Limb (tissue), 2 donors: ENCODE measurements at regions not wholly inside any gene's neighbourhood (a gene's known extent, or its start where the extent isn't known, plus 50 kb on each side); places are given as distances from the start of the nearest gene placed in this dataset.

Experiments
- DNase-seq, 2 donors: peaks; one replicate each; pipeline ENCODE4 v3.0.0-alpha.2; 2016; ENCODE audit errors: extremely low spot score in 2 of 2

- DNase-seq: no peak
Observed at GRCh38 chr14:79965896-79966295, 245.4 kb downstream of the DIO2 start.

GRCh38 chr14:79961197-79961596 lies 250.1 kb downstream of the DIO2 start:
- DNase-seq: no peak

GRCh38 chr14:79960288-79960687 lies 251.0 kb downstream of the DIO2 start:
- no peak for DNase-seq

- DNase-seq: no peak
Observed at GRCh38 chr14:79951572-79951971, 259.7 kb downstream of the DIO2 start.

GRCh38 chr14:79949906-79950305 lies 261.4 kb downstream of the DIO2 start:
- DNase-seq: no peak

- no peak for DNase-seq
Observed at GRCh38 chr14:79947440-79948054, 263.8 kb downstream of the DIO2 start.

- DNase-seq: no peak
Observed at GRCh38 chr14:79939235-79939634, 272.1 kb downstream of the DIO2 start.

- DNase-seq: no peak
Observed at GRCh38 chr14:79938185-79938584, 273.1 kb downstream of the DIO2 start.

DNA sequence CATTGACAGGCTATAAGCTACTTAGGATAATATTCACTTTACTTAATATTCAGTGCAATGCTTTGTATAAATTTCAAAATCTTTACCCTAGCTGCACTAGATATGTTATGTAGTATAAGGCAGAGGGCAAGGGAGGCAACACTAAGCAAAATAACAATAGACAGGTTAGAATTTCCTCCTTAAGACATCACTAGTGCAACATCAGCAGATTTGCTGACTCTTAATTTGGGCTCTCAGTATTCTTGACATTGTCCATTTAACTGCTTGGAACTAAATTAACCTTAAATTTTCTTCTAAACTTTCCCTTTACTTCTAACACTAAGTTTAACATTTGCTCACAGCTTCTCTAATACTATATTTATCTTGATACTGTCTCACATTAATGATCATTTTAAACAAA lies 273.9 kb downstream of the DIO2 start:
- no peak for DNase-seq

DNA sequence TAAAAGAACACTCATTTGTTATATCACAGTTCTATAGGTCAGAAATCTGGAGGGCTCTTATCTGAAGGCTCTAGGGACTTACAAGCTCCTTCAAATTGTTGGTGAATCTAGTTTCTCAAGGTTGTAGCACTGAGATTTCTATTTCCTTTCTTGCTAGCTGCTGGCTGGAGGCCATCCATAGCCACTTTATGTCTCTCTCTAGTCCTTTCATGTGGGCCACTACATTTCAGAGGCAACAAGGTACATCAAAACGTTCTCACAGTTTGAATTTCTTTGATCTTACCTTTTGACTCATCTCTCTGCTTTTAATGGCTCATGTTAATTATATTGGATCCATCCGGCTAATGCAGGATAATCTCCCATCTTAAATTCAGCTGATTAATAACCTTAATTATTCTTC lies 286.8 kb downstream of the DIO2 start:
- no peak for DNase-seq

GRCh38 chr14:79920180-79920692 lies 291.1 kb downstream of the DIO2 start:
- no peak for DNase-seq
